Panc1 (cell line): ENCODE measurements at regions not wholly inside any gene's neighbourhood (a gene's known extent, or its start where the extent isn't known, plus 50 kb on each side); places are given as distances from the start of the nearest gene placed in this dataset.

Source experiments
- CTCF ChIP-seq: fragments of 450-650 bp; IDR thresholded peaks from 2 replicates; pipeline ENCODE4 v1.5.1; 2017; ENCODE audit warnings: mild to moderate bottlenecking
- POLR2AphosphoS5 ChIP-seq: IDR thresholded peaks from 2 replicates; pipeline ENCODE4 v1.6.1; 2012; ENCODE audit warnings: mild to moderate bottlenecking, low read depth, low read length, moderate library complexity
- SIN3A ChIP-seq: IDR thresholded peaks from 2 replicates; pipeline ENCODE4 v1.6.1; 2012; ENCODE audit warnings: low read depth, mild to moderate bottlenecking, low read length, moderate library complexity, borderline replicate concordance; ENCODE audit not compliant: insufficient read depth
- TF ChIP-seq, protein P1 (sequence below), 2 experiments: IDR thresholded peaks; 2 replicates each; pipeline ENCODE4 v1.6.1; 2011 to 2012; ENCODE audit warnings: low read depth in 2 of 2, control low read depth in 1 of 2, low read length in 1 of 2, mild to moderate bottlenecking in 1 of 2, moderate library complexity in 1 of 2; ENCODE audit not compliant: insufficient read depth in 1 of 2

- no peak for TF ChIP-seq CTCF
- no peak for TF ChIP-seq POLR2AphosphoS5
- TF ChIP-seq, protein P1, sequence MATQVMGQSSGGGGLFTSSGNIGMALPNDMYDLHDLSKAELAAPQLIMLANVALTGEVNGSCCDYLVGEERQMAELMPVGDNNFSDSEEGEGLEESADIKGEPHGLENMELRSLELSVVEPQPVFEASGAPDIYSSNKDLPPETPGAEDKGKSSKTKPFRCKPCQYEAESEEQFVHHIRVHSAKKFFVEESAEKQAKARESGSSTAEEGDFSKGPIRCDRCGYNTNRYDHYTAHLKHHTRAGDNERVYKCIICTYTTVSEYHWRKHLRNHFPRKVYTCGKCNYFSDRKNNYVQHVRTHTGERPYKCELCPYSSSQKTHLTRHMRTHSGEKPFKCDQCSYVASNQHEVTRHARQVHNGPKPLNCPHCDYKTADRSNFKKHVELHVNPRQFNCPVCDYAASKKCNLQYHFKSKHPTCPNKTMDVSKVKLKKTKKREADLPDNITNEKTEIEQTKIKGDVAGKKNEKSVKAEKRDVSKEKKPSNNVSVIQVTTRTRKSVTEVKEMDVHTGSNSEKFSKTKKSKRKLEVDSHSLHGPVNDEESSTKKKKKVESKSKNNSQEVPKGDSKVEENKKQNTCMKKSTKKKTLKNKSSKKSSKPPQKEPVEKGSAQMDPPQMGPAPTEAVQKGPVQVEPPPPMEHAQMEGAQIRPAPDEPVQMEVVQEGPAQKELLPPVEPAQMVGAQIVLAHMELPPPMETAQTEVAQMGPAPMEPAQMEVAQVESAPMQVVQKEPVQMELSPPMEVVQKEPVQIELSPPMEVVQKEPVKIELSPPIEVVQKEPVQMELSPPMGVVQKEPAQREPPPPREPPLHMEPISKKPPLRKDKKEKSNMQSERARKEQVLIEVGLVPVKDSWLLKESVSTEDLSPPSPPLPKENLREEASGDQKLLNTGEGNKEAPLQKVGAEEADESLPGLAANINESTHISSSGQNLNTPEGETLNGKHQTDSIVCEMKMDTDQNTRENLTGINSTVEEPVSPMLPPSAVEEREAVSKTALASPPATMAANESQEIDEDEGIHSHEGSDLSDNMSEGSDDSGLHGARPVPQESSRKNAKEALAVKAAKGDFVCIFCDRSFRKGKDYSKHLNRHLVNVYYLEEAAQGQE (IDR thresholded peaks at IDR 0.05; ENCODE audit: insufficient read depth in 1 of 2, low read depth in 2 of 2, low read length in 1 of 2) = no peak
- TF ChIP-seq SIN3A = no peak
Observed at GRCh38 chr2:117646872-117647271, 167.6 kb upstream of the DDX18 start.
